Endothelial cell of umbilical vein (primary cell): ENCODE measurements at regions not wholly inside any gene's neighbourhood (a gene's known extent, or its start where the extent isn't known, plus 50 kb on each side); places are given as distances from the start of the nearest gene placed in this dataset.

Source experiments
- CTCF ChIP-seq, 2 donors: IDR thresholded peaks; 1 replicate in 1 of 2; 2 replicates in 1 of 2; pipeline ENCODE4 v1.5.1; 2011; ENCODE audit warnings: low read length in 2 of 2, mild to moderate bottlenecking in 2 of 2, moderate library complexity in 2 of 2, control low read depth in 1 of 2, inconsistent platforms in 1 of 2, low read depth in 1 of 2; ENCODE audit not compliant: insufficient read depth in 1 of 2; ENCODE audit errors: extremely low read depth in 1 of 2
- EZH2 ChIP-seq: IDR thresholded peaks from 2 replicates; pipeline ENCODE4 v1.6.1; 2012; ENCODE audit warnings: borderline replicate concordance, low read depth, mild to moderate bottlenecking, moderate library complexity, low read length, inconsistent platforms; ENCODE audit not compliant: severe bottlenecking
- FOS ChIP-seq: IDR thresholded peaks from 2 replicates; pipeline ENCODE4 v1.6.1; 2011; ENCODE audit warnings: mild to moderate bottlenecking, low read length, moderate library complexity, borderline replicate concordance; ENCODE audit not compliant: insufficient read depth
- GATA2 ChIP-seq: IDR thresholded peaks from 2 replicates; pipeline ENCODE4 v1.7.0; 2011; ENCODE audit warnings: low read depth, mild to moderate bottlenecking, moderate library complexity, mixed read lengths, low read length; ENCODE audit not compliant: insufficient read length, insufficient read depth
- JUN ChIP-seq: IDR thresholded peaks from 2 replicates; pipeline ENCODE4 v1.6.1; 2011; ENCODE audit warnings: borderline replicate concordance, low read depth; ENCODE audit not compliant: insufficient read length, insufficient read depth
- MYC ChIP-seq: IDR thresholded peaks from one replicate; pipeline ENCODE4 v1.6.1; 2011; ENCODE audit warnings: mild to moderate bottlenecking, low read depth, low read length
- POLR2A ChIP-seq: IDR thresholded peaks from 2 replicates; pipeline ENCODE4 v1.6.1; 2012; ENCODE audit warnings: low read depth, mild to moderate bottlenecking, control low read depth, low read length
- POLR2AphosphoS5 ChIP-seq: IDR thresholded peaks from 2 replicates; pipeline ENCODE4 v1.6.1; 2012; ENCODE audit warnings: low read depth, mild to moderate bottlenecking, control low read depth, low read length, moderate library complexity; ENCODE audit not compliant: insufficient read depth
- TF ChIP-seq, protein P1 (sequence below): IDR thresholded peaks from 2 replicates; pipeline ENCODE4 v1.6.1; 2011; ENCODE audit not compliant: insufficient read depth, insufficient read length

- TF ChIP-seq CTCF (IDR thresholded peaks at IDR 0.05; ENCODE audit: extremely low read depth in 1 of 2, insufficient read depth in 1 of 2, low read depth in 1 of 2, low read length in 2 of 2) (no peak), EZH2 (no peak), POLR2A (no peak), POLR2AphosphoS5 (no peak), MYC (no peak), FOS (no peak), JUN (no peak), GATA2 (no peak)
- TF ChIP-seq, protein P1, sequence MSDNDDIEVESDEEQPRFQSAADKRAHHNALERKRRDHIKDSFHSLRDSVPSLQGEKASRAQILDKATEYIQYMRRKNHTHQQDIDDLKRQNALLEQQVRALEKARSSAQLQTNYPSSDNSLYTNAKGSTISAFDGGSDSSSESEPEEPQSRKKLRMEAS: no peak
Observed at GRCh38 chr22:46052331-46052771, 75.4 kb upstream of the WNT7B start.
